ENCODE measurements at regions not wholly inside any gene's neighbourhood (a gene's known extent, or its start where the extent isn't known, plus 50 kb on each side); places are given as distances from the start of the nearest gene placed in this dataset.

DNA sequence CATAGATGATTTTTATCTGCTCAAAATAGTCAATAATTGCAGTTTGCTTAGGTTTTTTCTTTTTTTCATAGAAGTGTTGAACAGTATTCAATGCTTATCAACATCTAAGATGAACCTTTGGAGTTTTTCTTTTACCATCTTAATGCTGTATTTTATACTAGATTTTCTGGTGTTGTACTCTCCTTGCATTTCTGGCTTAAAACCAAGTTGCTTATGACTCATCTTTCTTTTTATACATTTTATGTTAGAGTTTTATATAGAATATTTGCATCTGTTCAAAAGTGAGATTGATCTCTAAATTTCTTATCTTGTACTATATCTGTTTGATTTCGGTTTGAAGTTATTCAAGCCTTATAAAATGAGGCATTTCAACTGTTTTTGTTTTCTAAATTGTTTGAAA lies 232.5 kb downstream of the RFPL4B start:
- Histone ChIP-seq H4K20me1 (replicated peaks; ENCODE audit: insufficient read depth) (no peaks in the 10 kb centered on the region), H3K36me3 (ENCODE audit: insufficient read depth) (no peaks in the 10 kb centered on the region), H3K79me2 (replicated peaks; ENCODE audit: insufficient read depth) (no peaks in the 10 kb centered on the region), H3F3A (replicated peaks; ENCODE audit: low read depth) (no peaks in the 10 kb centered on the region), H3K27me3 (ENCODE audit: insufficient read depth) (no peaks in the 10 kb centered on the region), H3K4me3 (no peak overlapping the region), H3K9me2 (ENCODE audit: insufficient read depth) (no peaks in the 10 kb centered on the region), H3K4me1 (ENCODE audit: insufficient read depth) (no peaks in the 10 kb centered on the region), H3K4me2 (no peak overlapping the region), H3K27ac (ENCODE audit: low read depth) (no peak overlapping the region), H2AFZ (no peak overlapping the region)
- ATAC-seq (no peak), DNase-seq (ENCODE audit: low spot score) (no peak)
- Mint-ChIP-seq H3K4me1 (no peaks in the 10 kb centered on the region), H3K4me3 (no peak overlapping the region), H3K9me3 (no peaks in the 10 kb centered on the region), H3K36me3 (ENCODE audit: low read depth) (no peaks in the 10 kb centered on the region), H3K27me3 (ENCODE audit: insufficient read depth, low read depth, poor library complexity) (no peaks in the 10 kb centered on the region), H3K27ac (no peak overlapping the region)
- TF ChIP-seq EZH2phosphoT487 (IDR thresholded peaks at IDR 0.05; ENCODE audit: unreplicated experiment) = no peak
- TF ChIP-seq, protein P1, sequence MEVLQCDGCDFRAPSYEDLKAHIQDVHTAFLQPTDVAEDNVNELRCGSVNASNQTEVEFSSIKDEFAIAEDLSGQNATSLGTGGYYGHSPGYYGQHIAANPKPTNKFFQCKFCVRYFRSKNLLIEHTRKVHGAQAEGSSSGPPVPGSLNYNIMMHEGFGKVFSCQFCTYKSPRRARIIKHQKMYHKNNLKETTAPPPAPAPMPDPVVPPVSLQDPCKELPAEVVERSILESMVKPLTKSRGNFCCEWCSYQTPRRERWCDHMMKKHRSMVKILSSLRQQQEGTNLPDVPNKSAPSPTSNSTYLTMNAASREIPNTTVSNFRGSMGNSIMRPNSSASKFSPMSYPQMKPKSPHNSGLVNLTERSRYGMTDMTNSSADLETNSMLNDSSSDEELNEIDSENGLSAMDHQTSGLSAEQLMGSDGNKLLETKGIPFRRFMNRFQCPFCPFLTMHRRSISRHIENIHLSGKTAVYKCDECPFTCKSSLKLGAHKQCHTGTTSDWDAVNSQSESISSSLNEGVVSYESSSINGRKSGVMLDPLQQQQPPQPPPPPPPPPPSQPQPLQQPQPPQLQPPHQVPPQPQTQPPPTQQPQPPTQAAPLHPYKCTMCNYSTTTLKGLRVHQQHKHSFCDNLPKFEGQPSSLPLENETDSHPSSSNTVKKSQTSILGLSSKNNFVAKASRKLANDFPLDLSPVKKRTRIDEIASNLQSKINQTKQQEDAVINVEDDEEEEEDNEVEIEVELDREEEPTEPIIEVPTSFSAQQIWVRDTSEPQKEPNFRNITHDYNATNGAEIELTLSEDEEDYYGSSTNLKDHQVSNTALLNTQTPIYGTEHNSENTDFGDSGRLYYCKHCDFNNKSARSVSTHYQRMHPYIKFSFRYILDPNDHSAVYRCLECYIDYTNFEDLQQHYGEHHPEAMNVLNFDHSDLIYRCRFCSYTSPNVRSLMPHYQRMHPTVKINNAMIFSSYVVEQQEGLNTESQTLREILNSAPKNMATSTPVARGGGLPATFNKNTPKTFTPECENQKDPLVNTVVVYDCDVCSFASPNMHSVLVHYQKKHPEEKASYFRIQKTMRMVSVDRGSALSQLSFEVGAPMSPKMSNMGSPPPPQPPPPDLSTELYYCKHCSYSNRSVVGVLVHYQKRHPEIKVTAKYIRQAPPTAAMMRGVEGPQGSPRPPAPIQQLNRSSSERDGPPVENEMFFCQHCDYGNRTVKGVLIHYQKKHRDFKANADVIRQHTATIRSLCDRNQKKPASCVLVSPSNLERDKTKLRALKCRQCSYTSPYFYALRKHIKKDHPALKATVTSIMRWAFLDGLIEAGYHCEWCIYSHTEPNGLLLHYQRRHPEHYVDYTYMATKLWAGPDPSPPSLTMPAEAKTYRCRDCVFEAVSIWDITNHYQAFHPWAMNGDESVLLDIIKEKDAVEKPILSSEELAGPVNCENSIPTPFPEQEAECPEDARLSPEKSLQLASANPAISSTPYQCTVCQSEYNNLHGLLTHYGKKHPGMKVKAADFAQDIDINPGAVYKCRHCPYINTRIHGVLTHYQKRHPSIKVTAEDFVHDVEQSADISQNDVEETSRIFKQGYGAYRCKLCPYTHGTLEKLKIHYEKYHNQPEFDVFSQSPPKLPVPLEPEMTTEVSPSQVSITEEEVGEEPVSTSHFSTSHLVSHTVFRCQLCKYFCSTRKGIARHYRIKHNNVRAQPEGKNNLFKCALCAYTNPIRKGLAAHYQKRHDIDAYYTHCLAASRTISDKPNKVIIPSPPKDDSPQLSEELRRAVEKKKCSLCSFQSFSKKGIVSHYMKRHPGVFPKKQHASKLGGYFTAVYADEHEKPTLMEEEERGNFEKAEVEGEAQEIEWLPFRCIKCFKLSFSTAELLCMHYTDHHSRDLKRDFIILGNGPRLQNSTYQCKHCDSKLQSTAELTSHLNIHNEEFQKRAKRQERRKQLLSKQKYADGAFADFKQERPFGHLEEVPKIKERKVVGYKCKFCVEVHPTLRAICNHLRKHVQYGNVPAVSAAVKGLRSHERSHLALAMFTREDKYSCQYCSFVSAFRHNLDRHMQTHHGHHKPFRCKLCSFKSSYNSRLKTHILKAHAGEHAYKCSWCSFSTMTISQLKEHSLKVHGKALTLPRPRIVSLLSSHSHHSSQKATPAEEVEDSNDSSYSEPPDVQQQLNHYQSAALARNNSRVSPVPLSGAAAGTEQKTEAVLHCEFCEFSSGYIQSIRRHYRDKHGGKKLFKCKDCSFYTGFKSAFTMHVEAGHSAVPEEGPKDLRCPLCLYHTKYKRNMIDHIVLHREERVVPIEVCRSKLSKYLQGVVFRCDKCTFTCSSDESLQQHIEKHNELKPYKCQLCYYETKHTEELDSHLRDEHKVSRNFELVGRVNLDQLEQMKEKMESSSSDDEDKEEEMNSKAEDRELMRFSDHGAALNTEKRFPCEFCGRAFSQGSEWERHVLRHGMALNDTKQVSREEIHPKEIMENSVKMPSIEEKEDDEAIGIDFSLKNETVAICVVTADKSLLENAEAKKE (CRISPR knock-in tag; IDR thresholded peaks at IDR 0.05) = no peak

GRCh38 chr6:112581015-112581414 lies 233.9 kb downstream of the RFPL4B start:
- Histone ChIP-seq H3K36me3 (ENCODE audit: insufficient read depth) (no peaks in the 10 kb centered on the region), H3K4me3 (no peak overlapping the region), H3K4me1 (ENCODE audit: insufficient read depth) (no peaks in the 10 kb centered on the region), H3K79me2 (replicated peaks; ENCODE audit: insufficient read depth) (no peaks in the 10 kb centered on the region), H3K4me2 (no peak overlapping the region), H4K20me1 (replicated peaks; ENCODE audit: insufficient read depth) (no peaks in the 10 kb centered on the region), H3K27me3 (ENCODE audit: insufficient read depth) (no peaks in the 10 kb centered on the region), H3K9me2 (ENCODE audit: insufficient read depth) (no peaks in the 10 kb centered on the region), H2AFZ (no peak overlapping the region), H3F3A (replicated peaks; ENCODE audit: low read depth) (no peaks in the 10 kb centered on the region), H3K27ac (ENCODE audit: low read depth) (no peak overlapping the region)
- TF ChIP-seq, protein P1 (CRISPR knock-in tag; IDR thresholded peaks at IDR 0.05) = no peak
- Mint-ChIP-seq H3K4me3 (no peak overlapping the region), H3K36me3 (ENCODE audit: low read depth) (no peaks in the 10 kb centered on the region), H3K27ac (no peak overlapping the region), H3K4me1 (no peaks in the 10 kb centered on the region), H3K9me3 (no peaks in the 10 kb centered on the region), H3K27me3 (ENCODE audit: insufficient read depth, low read depth, poor library complexity) (no peaks in the 10 kb centered on the region)
- DNase-seq (ENCODE audit: low spot score) (no peak), ATAC-seq (no peak)
